ENCODE measurements at regions not wholly inside any gene's neighbourhood (a gene's known extent, or its start where the extent isn't known, plus 50 kb on each side); places are given as distances from the start of the nearest gene placed in this dataset.

DNA sequence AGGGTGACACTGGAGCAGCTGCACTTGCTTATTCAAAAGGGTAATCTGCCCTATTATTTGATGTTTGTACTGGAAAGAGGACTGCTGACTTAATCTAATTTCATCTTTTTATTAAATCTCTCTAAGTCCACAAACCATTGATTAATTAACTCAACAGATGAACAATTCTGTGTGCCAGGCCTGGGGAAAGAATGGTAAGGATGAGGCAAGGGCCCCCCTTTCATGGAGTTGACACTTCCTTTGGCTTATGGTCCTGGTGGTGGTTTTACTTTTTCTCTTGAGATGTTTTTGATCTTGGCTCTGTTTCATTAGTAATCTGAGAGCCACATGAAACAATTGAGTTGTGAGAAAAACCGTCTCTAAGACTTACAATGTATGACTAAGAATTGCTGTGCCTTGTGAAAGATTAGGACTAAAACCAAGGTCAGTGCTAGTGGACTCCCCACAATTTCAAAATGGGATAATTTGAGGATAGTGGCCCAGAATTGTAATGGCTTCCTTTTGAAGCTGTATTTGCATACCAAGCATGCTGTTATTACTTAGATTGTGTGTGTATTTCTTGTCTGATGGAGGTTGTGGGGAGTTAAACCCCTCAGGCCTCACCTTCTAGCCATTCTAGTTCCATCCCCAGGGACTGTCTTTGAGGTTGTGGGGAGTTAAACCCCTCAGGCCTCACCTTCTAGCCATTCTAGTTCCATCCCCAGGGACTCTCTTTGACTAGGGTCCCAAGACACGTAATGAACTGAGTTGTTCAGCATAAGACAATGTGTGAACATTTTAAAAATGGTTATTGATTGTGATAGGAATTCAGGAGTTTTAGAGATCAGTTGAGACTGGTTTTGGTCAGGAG lies 52.5 kb upstream of the EVL start:
- Histone ChIP-seq H2BK120ac (ENCODE audit: low read depth, low read length, poor library complexity, severe bottlenecking) (no peak overlapping the region), H3K27me3 (ENCODE audit: insufficient read depth, low read length) (no peaks in the 10 kb centered on the region), H2AK5ac (ENCODE audit: insufficient read length, low read length) (no peak overlapping the region), H3K79me1 (ENCODE audit: insufficient read depth, low read depth, low read length, poor library complexity, severe bottlenecking) (peaks cover 7% of the 10 kb centered on the region), H4K5ac (ENCODE audit: insufficient read length, low read depth, low read length) (no peak overlapping the region), H3K56ac (ENCODE audit: insufficient read length, low read depth, low read length) (no peak overlapping the region), H3K4ac (ENCODE audit: low read depth, low read length) (no peak overlapping the region), H3K9me3 (ENCODE audit: control insufficient read depth, low read depth, low read length) (no peaks in the 10 kb centered on the region), H2AFZ (ENCODE audit: low read length) (no peak overlapping the region), H3K4me2 (ENCODE audit: insufficient read depth, insufficient read length, low read length) (no peak overlapping the region), H3K4me1 (ENCODE audit: insufficient read depth, low read length) (no peaks in the 10 kb centered on the region), H3K23me2 (ENCODE audit: insufficient read length, low read depth, low read length, poor library complexity, severe bottlenecking) (no peaks in the 10 kb centered on the region), H4K91ac (ENCODE audit: insufficient read length, low read depth, low read length) (no peak overlapping the region), H2BK15ac (ENCODE audit: low read depth, low read length) (no peak overlapping the region), H4K20me1 (ENCODE audit: control insufficient read depth, insufficient read depth, insufficient read length) (no peaks in the 10 kb centered on the region), H2BK12ac (ENCODE audit: insufficient read length, low read depth, low read length) (no peak overlapping the region), H3K18ac (ENCODE audit: insufficient read length, low read depth, low read length) (no peak overlapping the region), H3K9ac (ENCODE audit: extremely low read depth, insufficient read length, low read length) (no peak overlapping the region), H4K8ac (replicated peaks; ENCODE audit: insufficient read length, low read depth, low read length) (no peak overlapping the region), H3K79me2 (ENCODE audit: insufficient read depth, low read length) (no peaks in the 10 kb centered on the region), H3K23ac (ENCODE audit: insufficient read length, low read depth, low read length) (no peak overlapping the region), H2BK20ac (ENCODE audit: low read depth, low read length, poor library complexity, severe bottlenecking) (no peak overlapping the region), H3K14ac (ENCODE audit: insufficient read depth, low read length) (no peak overlapping the region), H3K27ac (ENCODE audit: insufficient read length, low read depth, low read length) (no peak overlapping the region), H2BK5ac (ENCODE audit: insufficient read length, low read length) (no peak overlapping the region), H3T11ph (ENCODE audit: low read length) (no peak overlapping the region)
- peaks cover 3 to 6% of the 10 kb centered on the region in 2 experiments; a peak in 1 of 4 replicates for H3K4me1 Mint-ChIP-seq
- H3K27me3 Mint-ChIP-seq (ENCODE audit: low read depth): no peaks in the 10 kb centered on the region
- DNase-seq: no peak
- TF ChIP-seq, protein P1, sequence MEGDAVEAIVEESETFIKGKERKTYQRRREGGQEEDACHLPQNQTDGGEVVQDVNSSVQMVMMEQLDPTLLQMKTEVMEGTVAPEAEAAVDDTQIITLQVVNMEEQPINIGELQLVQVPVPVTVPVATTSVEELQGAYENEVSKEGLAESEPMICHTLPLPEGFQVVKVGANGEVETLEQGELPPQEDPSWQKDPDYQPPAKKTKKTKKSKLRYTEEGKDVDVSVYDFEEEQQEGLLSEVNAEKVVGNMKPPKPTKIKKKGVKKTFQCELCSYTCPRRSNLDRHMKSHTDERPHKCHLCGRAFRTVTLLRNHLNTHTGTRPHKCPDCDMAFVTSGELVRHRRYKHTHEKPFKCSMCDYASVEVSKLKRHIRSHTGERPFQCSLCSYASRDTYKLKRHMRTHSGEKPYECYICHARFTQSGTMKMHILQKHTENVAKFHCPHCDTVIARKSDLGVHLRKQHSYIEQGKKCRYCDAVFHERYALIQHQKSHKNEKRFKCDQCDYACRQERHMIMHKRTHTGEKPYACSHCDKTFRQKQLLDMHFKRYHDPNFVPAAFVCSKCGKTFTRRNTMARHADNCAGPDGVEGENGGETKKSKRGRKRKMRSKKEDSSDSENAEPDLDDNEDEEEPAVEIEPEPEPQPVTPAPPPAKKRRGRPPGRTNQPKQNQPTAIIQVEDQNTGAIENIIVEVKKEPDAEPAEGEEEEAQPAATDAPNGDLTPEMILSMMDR (conservative IDR thresholded peaks at IDR 0.05): no peak
- H3K4me3 Mint-ChIP-seq: no peak overlapping the region
- no peak overlapping the region for H3K27ac Mint-ChIP-seq
- WGBS (ENCODE audit: extremely low coverage, insufficient read length, low lambda C conversion rate): no CpG with 5 or more reads among the region's 2 CpGs
- peaks cover 0 to 2% (median 0%) of the 10 kb centered on the region in 3 experiments; a peak in 1 of 7 replicates for H3K36me3 Mint-ChIP-seq (ENCODE audit: insufficient read depth in 1 of 3, low read depth in 3 of 3)
- H3K9me3 Mint-ChIP-seq: no peaks in the 10 kb centered on the region; a peak in 1 of 5 replicates
